HEK293T (cell line): ENCODE measurements at regions not wholly inside any gene's neighbourhood (a gene's known extent, or its start where the extent isn't known, plus 50 kb on each side); places are given as distances from the start of the nearest gene placed in this dataset.

Experiments
- ARNT ChIP-seq: fragments of 450-650 bp; IDR thresholded peaks from 2 replicates; pipeline ENCODE4 v1.6.1; 2017; ENCODE audit warnings: mild to moderate bottlenecking
- BHLHE40 ChIP-seq: fragments of 450-650 bp; IDR thresholded peaks from 2 replicates; pipeline ENCODE4 v1.6.1; 2016; ENCODE audit warnings: mild to moderate bottlenecking, moderate library complexity, borderline replicate concordance
- FOXM1 ChIP-seq: fragments of 450-650 bp; IDR thresholded peaks from 2 replicates; pipeline ENCODE4 v1.6.1; 2017; ENCODE audit warnings: mild to moderate bottlenecking, borderline replicate concordance
- L3MBTL2 ChIP-seq: fragments of 450-650 bp; conservative IDR thresholded peaks from 2 replicates; pipeline ENCODE4 v1.6.1; 2016; ENCODE audit warnings: mild to moderate bottlenecking
- SP1 ChIP-seq: fragments of 450-650 bp; IDR thresholded peaks from 2 replicates; pipeline ENCODE4 v1.6.1; 2017
- SUZ12 ChIP-seq: fragments of 450-650 bp; IDR thresholded peaks from 2 replicates; pipeline ENCODE4 v1.6.1; 2016; ENCODE audit warnings: mild to moderate bottlenecking
- TARDBP ChIP-seq: fragments of 450-650 bp; IDR thresholded peaks from 2 replicates; pipeline ENCODE4 v1.6.1; 2016
- ZNF384 ChIP-seq: fragments of 450-650 bp; IDR thresholded peaks from 2 replicates; pipeline ENCODE4 v1.6.1; 2016

DNA sequence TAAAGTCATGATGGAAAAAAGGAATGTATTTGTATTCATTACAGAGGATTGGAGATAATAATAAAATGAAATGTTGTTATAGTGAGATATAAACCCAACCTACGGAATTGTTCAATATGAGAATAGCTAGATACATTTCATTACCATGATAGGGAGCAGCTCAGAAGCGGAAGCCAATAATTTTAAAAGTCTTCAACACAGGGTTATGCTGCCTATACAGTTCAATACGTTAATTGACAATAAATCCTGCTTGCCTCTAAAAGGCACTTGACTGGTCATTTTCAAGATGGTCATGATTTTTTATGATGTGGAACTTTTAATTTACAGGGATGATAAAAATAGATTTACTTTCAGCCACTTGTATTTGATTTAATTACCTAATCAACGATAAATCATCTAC lies 506.8 kb downstream of the TMEM114 start:
- TF ChIP-seq ARNT (no peak), FOXM1 (no peak), SP1 (no peak), TARDBP (no peak), BHLHE40 (no peak), SUZ12 (no peak), ZNF384 (no peak), L3MBTL2 (no peak)
